HCT116 (cell line): ENCODE measurements at regions not wholly inside any gene's neighbourhood (a gene's known extent, or its start where the extent isn't known, plus 50 kb on each side); places are given as distances from the start of the nearest gene placed in this dataset.

Experiments
- ELF1 ChIP-seq: IDR thresholded peaks from 2 replicates; pipeline ENCODE4 v1.6.1; 2012; ENCODE audit warnings: low read depth, borderline replicate concordance
- EZH2phosphoT487 ChIP-seq: fragments of 200-600 bp; IDR thresholded peaks from 2 replicates; pipeline ENCODE4 v1.6.1; 2018; ENCODE audit warnings: antibody characterized with exemption, borderline replicate concordance
- POLR2A ChIP-seq: IDR thresholded peaks from 2 replicates; pipeline ENCODE4 v1.7.0; 2011; ENCODE audit warnings: borderline replicate concordance; ENCODE audit not compliant: insufficient read depth, insufficient read length; ENCODE audit errors: extremely low read depth
- POLR2AphosphoS5 ChIP-seq: IDR thresholded peaks from 2 replicates; pipeline ENCODE4 v1.6.1; 2011; ENCODE audit warnings: mild to moderate bottlenecking, low read depth, low read length, moderate library complexity
- RAD21 ChIP-seq: IDR thresholded peaks from 2 replicates; pipeline ENCODE4 v1.6.1; 2012; ENCODE audit warnings: low read depth, mild to moderate bottlenecking
- TF ChIP-seq, protein P1 (sequence below), 3 experiments: fragments of 200-600 bp in 1 of 3; sonication (generic) in 1 of 3; IDR thresholded peaks in 2 of 3; conservative IDR thresholded peaks in 1 of 3; 2 replicates each; pipeline ENCODE4 v1.5.1; 2012 to 2017; ENCODE audit warnings: low read depth in 2 of 3, low read length in 2 of 3, antibody characterized with exemption in 1 of 3, borderline replicate concordance in 1 of 3, control low read depth in 1 of 3, mild to moderate bottlenecking in 1 of 3, mixed read lengths in 1 of 3, mixed run types in 1 of 3, moderate library complexity in 1 of 3; ENCODE audit not compliant: insufficient read depth in 1 of 3
- TF ChIP-seq, protein P2 (sequence below): IDR thresholded peaks from 2 replicates; pipeline ENCODE4 v1.6.1; 2012
- TF ChIP-seq, protein P3 (sequence below): IDR thresholded peaks from 2 replicates; pipeline ENCODE4 v1.6.1; 2012; ENCODE audit warnings: low read depth

DNA sequence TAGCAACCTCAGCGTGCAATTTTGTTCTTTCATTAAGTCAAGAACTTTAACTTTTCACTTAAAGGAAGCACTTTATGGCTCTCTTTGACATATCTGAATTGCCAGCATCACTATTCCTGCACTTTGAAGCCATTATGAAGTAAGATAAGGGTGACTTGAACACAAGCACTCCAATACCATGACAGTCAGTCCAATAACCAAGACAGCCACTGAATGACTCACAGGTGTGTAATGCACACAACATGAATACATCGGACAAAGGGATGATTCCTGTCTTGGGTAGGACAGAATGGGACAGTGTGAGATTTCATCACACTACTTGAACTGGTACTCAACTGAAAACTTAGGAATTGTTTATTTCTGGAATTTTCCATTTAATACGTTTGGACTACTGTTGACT is 233.7 kb upstream of the IPO5 start:
- TF ChIP-seq RAD21 (no peak), POLR2AphosphoS5 (no peak), ELF1 (no peak), POLR2A (no peak), EZH2phosphoT487 (no peak)
- TF ChIP-seq, protein P1, sequence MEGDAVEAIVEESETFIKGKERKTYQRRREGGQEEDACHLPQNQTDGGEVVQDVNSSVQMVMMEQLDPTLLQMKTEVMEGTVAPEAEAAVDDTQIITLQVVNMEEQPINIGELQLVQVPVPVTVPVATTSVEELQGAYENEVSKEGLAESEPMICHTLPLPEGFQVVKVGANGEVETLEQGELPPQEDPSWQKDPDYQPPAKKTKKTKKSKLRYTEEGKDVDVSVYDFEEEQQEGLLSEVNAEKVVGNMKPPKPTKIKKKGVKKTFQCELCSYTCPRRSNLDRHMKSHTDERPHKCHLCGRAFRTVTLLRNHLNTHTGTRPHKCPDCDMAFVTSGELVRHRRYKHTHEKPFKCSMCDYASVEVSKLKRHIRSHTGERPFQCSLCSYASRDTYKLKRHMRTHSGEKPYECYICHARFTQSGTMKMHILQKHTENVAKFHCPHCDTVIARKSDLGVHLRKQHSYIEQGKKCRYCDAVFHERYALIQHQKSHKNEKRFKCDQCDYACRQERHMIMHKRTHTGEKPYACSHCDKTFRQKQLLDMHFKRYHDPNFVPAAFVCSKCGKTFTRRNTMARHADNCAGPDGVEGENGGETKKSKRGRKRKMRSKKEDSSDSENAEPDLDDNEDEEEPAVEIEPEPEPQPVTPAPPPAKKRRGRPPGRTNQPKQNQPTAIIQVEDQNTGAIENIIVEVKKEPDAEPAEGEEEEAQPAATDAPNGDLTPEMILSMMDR (IDR thresholded peaks at IDR 0.05 in 2 of 3, conservative IDR thresholded peaks at IDR 0.05 in 1 of 3; ENCODE audit: borderline replicate concordance in 1 of 3, insufficient read depth in 1 of 3, low read depth in 2 of 3, low read length in 2 of 3): no peak
- TF ChIP-seq, protein P2, sequence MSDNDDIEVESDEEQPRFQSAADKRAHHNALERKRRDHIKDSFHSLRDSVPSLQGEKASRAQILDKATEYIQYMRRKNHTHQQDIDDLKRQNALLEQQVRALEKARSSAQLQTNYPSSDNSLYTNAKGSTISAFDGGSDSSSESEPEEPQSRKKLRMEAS: no peak
- TF ChIP-seq, protein P3, sequence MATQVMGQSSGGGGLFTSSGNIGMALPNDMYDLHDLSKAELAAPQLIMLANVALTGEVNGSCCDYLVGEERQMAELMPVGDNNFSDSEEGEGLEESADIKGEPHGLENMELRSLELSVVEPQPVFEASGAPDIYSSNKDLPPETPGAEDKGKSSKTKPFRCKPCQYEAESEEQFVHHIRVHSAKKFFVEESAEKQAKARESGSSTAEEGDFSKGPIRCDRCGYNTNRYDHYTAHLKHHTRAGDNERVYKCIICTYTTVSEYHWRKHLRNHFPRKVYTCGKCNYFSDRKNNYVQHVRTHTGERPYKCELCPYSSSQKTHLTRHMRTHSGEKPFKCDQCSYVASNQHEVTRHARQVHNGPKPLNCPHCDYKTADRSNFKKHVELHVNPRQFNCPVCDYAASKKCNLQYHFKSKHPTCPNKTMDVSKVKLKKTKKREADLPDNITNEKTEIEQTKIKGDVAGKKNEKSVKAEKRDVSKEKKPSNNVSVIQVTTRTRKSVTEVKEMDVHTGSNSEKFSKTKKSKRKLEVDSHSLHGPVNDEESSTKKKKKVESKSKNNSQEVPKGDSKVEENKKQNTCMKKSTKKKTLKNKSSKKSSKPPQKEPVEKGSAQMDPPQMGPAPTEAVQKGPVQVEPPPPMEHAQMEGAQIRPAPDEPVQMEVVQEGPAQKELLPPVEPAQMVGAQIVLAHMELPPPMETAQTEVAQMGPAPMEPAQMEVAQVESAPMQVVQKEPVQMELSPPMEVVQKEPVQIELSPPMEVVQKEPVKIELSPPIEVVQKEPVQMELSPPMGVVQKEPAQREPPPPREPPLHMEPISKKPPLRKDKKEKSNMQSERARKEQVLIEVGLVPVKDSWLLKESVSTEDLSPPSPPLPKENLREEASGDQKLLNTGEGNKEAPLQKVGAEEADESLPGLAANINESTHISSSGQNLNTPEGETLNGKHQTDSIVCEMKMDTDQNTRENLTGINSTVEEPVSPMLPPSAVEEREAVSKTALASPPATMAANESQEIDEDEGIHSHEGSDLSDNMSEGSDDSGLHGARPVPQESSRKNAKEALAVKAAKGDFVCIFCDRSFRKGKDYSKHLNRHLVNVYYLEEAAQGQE: no peak
